Ascending aorta (tissue), 2 donors: ENCODE measurements at regions not wholly inside any gene's neighbourhood (a gene's known extent, or its start where the extent isn't known, plus 50 kb on each side); places are given as distances from the start of the nearest gene placed in this dataset.
"Not testable (repeated sequence)": the region's sequence is repeated elsewhere in the genome, so short reads cannot be mapped to it uniquely, and the experiment has no call there.

Experiments
- DNase-seq, 2 donors: peaks; one replicate each; pipeline ENCODE4 v3.0.0-alpha.2; 2019; ENCODE audit warnings: low spot score in 2 of 2
- H3K27ac ChIP-seq, 2 donors: fragments of 200-600 bp; sonication (generic); one replicate each; pipeline ENCODE4 v1.5.1; 2016 to 2017; ENCODE audit warnings: mild to moderate bottlenecking in 1 of 2
- H3K27me3 ChIP-seq: fragments of 200-600 bp; sonication (generic); one replicate; pipeline ENCODE4 v1.5.1; 2017
- H3K36me3 ChIP-seq, 2 donors: fragments of 200-600 bp; sonication (generic); one replicate each; pipeline ENCODE4 v1.5.1; 2016
- H3K4me1 ChIP-seq, 2 donors: fragments of 200-600 bp; sonication (generic); one replicate each; pipeline ENCODE4 v1.5.1; 2016 to 2017; ENCODE audit warnings: mild to moderate bottlenecking in 1 of 2
- H3K4me3 ChIP-seq, 2 donors: fragments of 200-600 bp; sonication (generic); one replicate each; pipeline ENCODE4 v1.5.1; 2016 to 2017; ENCODE audit warnings: mild to moderate bottlenecking in 1 of 2
- H3K9me3 ChIP-seq, 2 donors: fragments of 200-600 bp; sonication (generic); one replicate each; pipeline ENCODE4 v1.5.1; 2016
- intact Hi-C: fragments of 100-400 bp; cut with DNase I; formaldehyde crosslinking; loops from one replicate; pipeline ENCODE4 v1.15.1; 2023
- TF ChIP-seq, protein P1 (sequence below), 3 experiments: fragments of 200-600 bp in 2 of 3; fragments of 450-650 bp in 1 of 3; sonication (generic) in 2 of 3; IDR thresholded peaks; one replicate each; pipeline ENCODE4 v1.5.1; 2016 to 2019; ENCODE audit warnings: antibody characterized with exemption in 3 of 3, mild to moderate bottlenecking in 1 of 3, moderate library complexity in 1 of 3

DNA sequence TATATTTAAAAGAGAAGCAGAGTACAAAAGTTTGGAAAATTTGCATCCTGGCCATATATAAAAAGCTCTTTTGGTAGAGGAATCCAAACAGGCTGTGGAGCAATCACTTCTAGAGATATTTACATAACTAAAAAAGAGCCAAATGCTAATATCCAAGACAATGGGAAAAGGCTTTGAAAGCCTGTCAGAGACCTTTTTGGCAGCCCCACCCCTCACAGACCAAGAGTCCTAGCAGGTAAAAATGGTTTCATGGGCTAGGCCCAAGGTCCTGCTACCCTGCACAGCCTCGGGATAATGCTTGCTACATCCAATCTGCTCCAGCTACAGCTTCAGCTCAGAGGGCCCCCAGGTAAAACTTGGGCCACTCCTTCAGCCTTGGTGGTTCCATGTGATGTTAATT, 430.2 kb upstream of the KCND2 start:
- no peak overlapping the region for H3K27ac ChIP-seq
- intact Hi-C loops, result no loop called here
- no peaks in the 10 kb centered on the region for H3K36me3 ChIP-seq
- H3K4me1 ChIP-seq, result no peaks in the 10 kb centered on the region
- no peaks in the 10 kb centered on the region for H3K27me3 ChIP-seq
- no peak overlapping the region for H3K4me3 ChIP-seq
- peaks cover 0 to 5% of the 10 kb centered on the region in 2 donors for H3K9me3 ChIP-seq
- TF ChIP-seq, protein P1, sequence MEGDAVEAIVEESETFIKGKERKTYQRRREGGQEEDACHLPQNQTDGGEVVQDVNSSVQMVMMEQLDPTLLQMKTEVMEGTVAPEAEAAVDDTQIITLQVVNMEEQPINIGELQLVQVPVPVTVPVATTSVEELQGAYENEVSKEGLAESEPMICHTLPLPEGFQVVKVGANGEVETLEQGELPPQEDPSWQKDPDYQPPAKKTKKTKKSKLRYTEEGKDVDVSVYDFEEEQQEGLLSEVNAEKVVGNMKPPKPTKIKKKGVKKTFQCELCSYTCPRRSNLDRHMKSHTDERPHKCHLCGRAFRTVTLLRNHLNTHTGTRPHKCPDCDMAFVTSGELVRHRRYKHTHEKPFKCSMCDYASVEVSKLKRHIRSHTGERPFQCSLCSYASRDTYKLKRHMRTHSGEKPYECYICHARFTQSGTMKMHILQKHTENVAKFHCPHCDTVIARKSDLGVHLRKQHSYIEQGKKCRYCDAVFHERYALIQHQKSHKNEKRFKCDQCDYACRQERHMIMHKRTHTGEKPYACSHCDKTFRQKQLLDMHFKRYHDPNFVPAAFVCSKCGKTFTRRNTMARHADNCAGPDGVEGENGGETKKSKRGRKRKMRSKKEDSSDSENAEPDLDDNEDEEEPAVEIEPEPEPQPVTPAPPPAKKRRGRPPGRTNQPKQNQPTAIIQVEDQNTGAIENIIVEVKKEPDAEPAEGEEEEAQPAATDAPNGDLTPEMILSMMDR (IDR thresholded peaks at IDR 0.05), result no peak
- DNase-seq, result no peak

DNA sequence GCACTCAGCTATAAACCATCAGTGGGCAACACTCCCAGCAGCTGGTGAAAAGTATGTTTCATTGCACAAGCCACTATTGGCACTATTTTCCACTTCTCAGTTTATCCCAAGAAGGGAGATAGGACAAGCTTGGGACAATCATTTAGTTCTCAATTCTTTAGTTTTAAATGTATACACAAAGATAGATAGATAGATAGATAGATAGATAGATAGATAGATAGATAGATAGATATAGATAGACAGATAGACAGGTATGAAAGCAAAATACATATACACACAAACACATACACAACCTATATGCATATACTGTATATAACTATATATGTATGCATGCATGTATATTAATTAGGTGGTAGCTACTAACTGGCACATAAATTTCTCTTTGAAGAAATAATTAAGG, 411.6 kb upstream of the KCND2 start:
- Histone ChIP-seq H3K4me3 (no peak overlapping the region), H3K4me1 (no peaks in the 10 kb centered on the region), H3K27me3 (no peaks in the 10 kb centered on the region), H3K9me3 (no peaks in the 10 kb centered on the region), H3K27ac (no peak overlapping the region), H3K36me3 (no peaks in the 10 kb centered on the region)
- no peak for DNase-seq
- intact Hi-C loops, result no loop called here
- TF ChIP-seq, protein P1 (IDR thresholded peaks at IDR 0.05), result no peak

DNA sequence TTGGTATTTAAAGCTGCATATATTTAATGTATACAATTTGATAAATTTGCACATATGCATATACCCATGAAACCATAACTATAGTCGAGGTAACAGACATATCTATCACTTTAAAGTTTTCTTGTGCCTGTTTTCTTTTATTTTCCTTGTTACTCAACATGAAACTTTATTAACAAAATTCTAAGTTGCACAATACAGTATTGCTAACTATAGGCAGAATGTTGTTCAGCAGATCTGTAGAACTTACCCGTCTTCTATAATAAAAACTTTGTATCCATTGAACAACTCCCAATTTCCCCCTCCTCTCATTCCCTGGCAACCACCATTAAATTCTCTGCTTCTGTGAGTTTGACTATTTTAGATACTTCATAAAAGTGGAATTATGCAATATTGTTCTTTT, 404.6 kb upstream of the KCND2 start:
- no peak overlapping the region for H3K27ac ChIP-seq
- no peaks in the 10 kb centered on the region for H3K27me3 ChIP-seq
- no peaks in the 10 kb centered on the region for H3K36me3 ChIP-seq
- no peak for DNase-seq
- H3K9me3 ChIP-seq, result no peaks in the 10 kb centered on the region
- TF ChIP-seq, protein P1 (IDR thresholded peaks at IDR 0.05), result no peak
- no peak overlapping the region for H3K4me3 ChIP-seq
- intact Hi-C loops, result no loop called here
- H3K4me1 ChIP-seq, result no peaks in the 10 kb centered on the region

DNA sequence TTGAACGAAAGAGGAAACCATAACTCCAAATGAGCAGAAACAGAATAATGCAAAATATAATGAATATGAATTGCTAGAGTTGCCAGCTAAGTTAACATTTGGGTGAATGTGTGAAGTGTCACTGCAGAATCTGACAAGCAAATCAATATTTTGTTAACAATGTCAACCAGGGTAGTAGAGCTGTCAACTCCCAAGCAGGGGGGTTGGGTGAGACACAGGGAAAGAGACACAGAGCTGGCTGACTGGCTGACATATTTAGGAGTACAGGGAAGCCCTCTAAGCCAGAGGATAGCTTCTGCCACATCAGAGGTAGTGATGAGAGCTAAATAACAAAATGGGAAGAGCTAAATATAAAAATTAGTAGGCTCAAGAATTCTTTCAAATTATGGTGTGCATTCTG, 393.1 kb upstream of the KCND2 start:
- no peaks in the 10 kb centered on the region for H3K27me3 ChIP-seq
- intact Hi-C loops, result no loop called here

DNA sequence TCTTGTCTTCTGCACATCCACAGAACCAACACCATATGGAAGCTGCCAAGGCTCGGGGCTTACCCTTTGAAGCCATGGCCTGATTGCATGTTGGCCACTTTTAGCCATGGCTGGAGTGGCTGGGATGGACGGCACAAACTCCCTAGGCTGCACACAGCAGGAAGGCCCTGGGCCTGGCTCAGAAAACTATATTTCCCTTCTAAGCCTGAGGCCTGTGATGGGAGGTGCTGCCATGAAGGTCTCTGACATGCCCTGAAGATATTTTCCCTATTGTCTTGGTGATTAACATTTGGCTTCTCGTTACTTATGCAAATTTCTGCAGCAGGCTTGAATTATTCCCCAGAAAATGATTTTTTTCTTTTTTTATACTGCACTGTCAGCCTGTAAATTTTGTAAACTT, 387.0 kb upstream of the KCND2 start:
- TF ChIP-seq, protein P1 (IDR thresholded peaks at IDR 0.05), result no peak
- H3K4me3 ChIP-seq, result no peak overlapping the region
- intact Hi-C loops, result no loop called here
- H3K36me3 ChIP-seq, result no peaks in the 10 kb centered on the region
- no peaks in the 10 kb centered on the region for H3K4me1 ChIP-seq
- DNase-seq, result no peak
- no peaks in the 10 kb centered on the region for H3K9me3 ChIP-seq
- H3K27ac ChIP-seq, result no peak overlapping the region
- H3K27me3 ChIP-seq, result no peaks in the 10 kb centered on the region

More for the DNA sequence above, 393.1 kb upstream of the KCND2 start:
- H3K4me3 ChIP-seq, result no peak overlapping the region
- H3K4me1 ChIP-seq, result no peaks in the 10 kb centered on the region
- no peaks in the 10 kb centered on the region for H3K9me3 ChIP-seq
- TF ChIP-seq, protein P1 (IDR thresholded peaks at IDR 0.05), result no peak
- H3K27ac ChIP-seq, result no peak overlapping the region
- H3K36me3 ChIP-seq, result no peaks in the 10 kb centered on the region
- no peak for DNase-seq

DNA sequence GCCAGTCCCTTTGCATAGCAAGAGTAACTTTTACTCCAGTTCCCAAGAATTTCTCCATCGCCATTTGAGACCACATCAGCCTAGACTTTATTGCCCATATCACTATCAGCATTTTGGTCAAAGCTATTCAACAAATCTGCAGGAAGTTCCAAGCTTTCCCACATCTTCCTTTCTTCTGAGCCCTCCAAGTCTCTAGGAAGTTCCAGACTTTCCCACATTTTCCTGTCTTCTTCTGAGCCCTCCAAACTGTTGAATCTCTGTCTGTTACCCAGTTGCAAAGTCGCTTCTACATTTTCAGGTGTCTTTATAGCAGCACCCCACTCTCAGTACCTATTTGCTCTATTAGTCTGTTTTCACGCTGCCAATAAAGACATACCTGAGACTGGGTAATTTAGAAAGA, 386.4 kb upstream of the KCND2 start:
- H3K27ac ChIP-seq, H3K27me3 ChIP-seq, DNase-seq, H3K4me3 ChIP-seq, H3K4me1 ChIP-seq, intact Hi-C loops, H3K36me3 ChIP-seq, H3K9me3 ChIP-seq: not testable (repeated sequence)
